GM23248 (cell line): ENCODE measurements at regions not wholly inside any gene's neighbourhood (a gene's known extent, or its start where the extent isn't known, plus 50 kb on each side); places are given as distances from the start of the nearest gene placed in this dataset.

Experiments
- DNase-seq: peaks from one replicate; pipeline ENCODE4 v3.0.0-alpha.2; 2015
- H2AFZ ChIP-seq: fragments of 200-600 bp; sonication (generic); 2 replicates; pipeline ENCODE4 v1.6.1; 2016; ENCODE audit warnings: antibody characterized with exemption
- H3F3A ChIP-seq: fragments of 200-600 bp; sonication (generic); 2 replicates; pipeline ENCODE4 v1.6.1; 2016; ENCODE audit warnings: mild to moderate bottlenecking, antibody characterized with exemption, mixed run types; ENCODE audit not compliant: insufficient read depth
- H3K27ac ChIP-seq: fragments of 200-600 bp; sonication (generic); 2 replicates; pipeline ENCODE4 v1.5.1; 2016; ENCODE audit warnings: mild to moderate bottlenecking
- H3K27me3 ChIP-seq: fragments of 200-600 bp; sonication (generic); replicated peaks from 2 replicates; pipeline ENCODE4 v1.6.1; 2016; ENCODE audit warnings: mild to moderate bottlenecking; ENCODE audit not compliant: insufficient read depth
- H3K36me3 ChIP-seq: fragments of 200-600 bp; sonication (generic); 2 replicates; pipeline ENCODE4 v1.6.1; 2016; ENCODE audit warnings: low read depth, mild to moderate bottlenecking
- H3K4me1 ChIP-seq: fragments of 200-600 bp; sonication (generic); 2 replicates; pipeline ENCODE4 v1.6.1; 2016; ENCODE audit warnings: mild to moderate bottlenecking; ENCODE audit not compliant: insufficient read depth
- H3K4me2 ChIP-seq: fragments of 200-600 bp; sonication (generic); one replicate; pipeline ENCODE4 v1.6.1; 2016; ENCODE audit warnings: mild to moderate bottlenecking; ENCODE audit not compliant: unreplicated experiment
- H3K4me3 ChIP-seq: fragments of 200-600 bp; sonication (generic); 2 replicates; pipeline ENCODE4 v1.5.1; 2016; ENCODE audit warnings: mild to moderate bottlenecking
- H3K79me2 ChIP-seq: fragments of 200-600 bp; sonication (generic); 2 replicates; pipeline ENCODE4 v1.6.1; 2016; ENCODE audit warnings: mild to moderate bottlenecking; ENCODE audit not compliant: insufficient read depth
- H3K9ac ChIP-seq: fragments of 200-600 bp; sonication (generic); 2 replicates; pipeline ENCODE4 v1.6.1; 2016; ENCODE audit warnings: mild to moderate bottlenecking
- H3K9me2 ChIP-seq: fragments of 200-600 bp; sonication (generic); 2 replicates; pipeline ENCODE4 v1.6.1; 2016; ENCODE audit warnings: mixed run types, mild to moderate bottlenecking, moderate library complexity; ENCODE audit not compliant: insufficient read depth
- H3K9me3 ChIP-seq: fragments of 200-600 bp; sonication (generic); one replicate; pipeline ENCODE4 v1.6.1; 2017; ENCODE audit warnings: low read depth
- H4K20me1 ChIP-seq: fragments of 200-600 bp; sonication (generic); 2 replicates; pipeline ENCODE4 v1.6.0; 2016; ENCODE audit not compliant: insufficient read depth
- EZH2 ChIP-seq: fragments of 200-600 bp; sonication (generic); IDR thresholded peaks from 2 replicates; pipeline ENCODE4 v1.6.1; 2018; ENCODE audit warnings: antibody characterized with exemption, mild to moderate bottlenecking; ENCODE audit not compliant: insufficient read depth, poor library complexity, severe bottlenecking
- EZH2phosphoT487 ChIP-seq: fragments of 200-600 bp; sonication (generic); IDR thresholded peaks from 2 replicates; pipeline ENCODE4 v1.6.1; 2018; ENCODE audit warnings: antibody characterized with exemption, moderate library complexity, mild to moderate bottlenecking, low read depth; ENCODE audit not compliant: insufficient read depth
- WGBS, 2 experiments: methylation state at CpG; one replicate each; pipeline ENCODE4 v1.1.6; 2015 to 2017; ENCODE audit warnings: low lambda C conversion rate in 2 of 2, low coverage in 1 of 2; ENCODE audit errors: missing lambda C conversion rate in 2 of 2; 5-methylcytosine and 5-hydroxymethylcytosine counted together
- in situ Hi-C: fragments of 300-500 bp; cut with MboI; formaldehyde crosslinking; loops from 2 replicates; pipeline ENCODE4 v1.15.0; 2020

GRCh38 chr6:44053760-44054556, 73.3 kb downstream of the MRPL14 start:
- H3K27ac ChIP-seq, result peak overlapping the region; percentile 81
- DNase-seq, result peak; percentile 86
- WGBS, 2 experiments, result 66 to 69% methylated on average over 11 of the region's 11 CpGs
- peaks cover 87% of the 10 kb centered on the region for H3K4me1 ChIP-seq
- H3K9me2 ChIP-seq, result no peaks in the 10 kb centered on the region
- in situ Hi-C loops, result no loop called here
- peak overlapping the region; percentile 36 for H3K4me2 ChIP-seq
- TF ChIP-seq EZH2, result no peak
- TF ChIP-seq EZH2phosphoT487, result no peak
- H3F3A ChIP-seq, result peaks cover 64% of the 10 kb centered on the region
- no peaks in the 10 kb centered on the region for H3K79me2 ChIP-seq
- no peaks in the 10 kb centered on the region for H3K36me3 ChIP-seq
- peak overlapping the region; percentile 45 for H3K9ac ChIP-seq
- no peaks in the 10 kb centered on the region for H4K20me1 ChIP-seq
- H2AFZ ChIP-seq, result no peak overlapping the region
- H3K4me3 ChIP-seq, result no peak overlapping the region
- no peaks in the 10 kb centered on the region for H3K9me3 ChIP-seq
- no peaks in the 10 kb centered on the region for H3K27me3 ChIP-seq

- no peaks in the 10 kb centered on the region for H3K36me3 ChIP-seq
- TF ChIP-seq EZH2 (no peak), EZH2phosphoT487 (no peak)
- no peaks in the 10 kb centered on the region for H3K9me2 ChIP-seq
- H3K79me2 ChIP-seq, result no peaks in the 10 kb centered on the region
- H3F3A ChIP-seq, result peaks cover 64% of the 10 kb centered on the region
- H3K9me3 ChIP-seq, result no peaks in the 10 kb centered on the region
- no peak for DNase-seq
- peak overlapping the region; percentile 36 for H3K4me2 ChIP-seq
- 88 to 93% methylated on average over 6 of the region's 6 CpGs for WGBS, 2 experiments
- no peak overlapping the region for H2AFZ ChIP-seq
- no peaks in the 10 kb centered on the region for H4K20me1 ChIP-seq
- H3K4me1 ChIP-seq, result peaks cover 88% of the 10 kb centered on the region
- peak overlapping the region; percentile 81 for H3K27ac ChIP-seq
- no peak overlapping the region for H3K4me3 ChIP-seq
- H3K9ac ChIP-seq, result no peak overlapping the region
- in situ Hi-C loops, result no loop called here
- no peaks in the 10 kb centered on the region for H3K27me3 ChIP-seq
Measured at GRCh38 chr6:44053106-44053756, 74.0 kb downstream of the MRPL14 start.

- Histone ChIP-seq H2AFZ (no peak overlapping the region), H3K79me2 (no peaks in the 10 kb centered on the region), H3K4me1 (peaks cover 81% of the 10 kb centered on the region), H3F3A (peaks cover 57% of the 10 kb centered on the region), H3K27me3 (no peaks in the 10 kb centered on the region), H3K4me2 (no peak overlapping the region), H3K9ac (peak overlapping the region; percentile 12; the same call in 1 of the 2 replicates), H3K36me3 (no peaks in the 10 kb centered on the region), H3K9me3 (no peaks in the 10 kb centered on the region), H4K20me1 (no peaks in the 10 kb centered on the region), H3K9me2 (no peaks in the 10 kb centered on the region), H3K4me3 (no peak overlapping the region), H3K27ac (peak overlapping the region; percentile 21; the same call in 1 of the 2 replicates)
- DNase-seq, result peak; percentile 81
- 34 to 39% methylated on average over 4 of the region's 4 CpGs for WGBS, 2 experiments
- in situ Hi-C loops, result no loop called here
- TF ChIP-seq EZH2phosphoT487 (no peak), EZH2 (no peak)
Measured at GRCh38 chr6:44052419-44053023, 74.7 kb downstream of the MRPL14 start.

- DNase-seq, result peak; percentile 87
- Histone ChIP-seq H3K4me3 (no peak overlapping the region), H3K4me1 (peaks cover 77% of the 10 kb centered on the region), H3K9me2 (no peaks in the 10 kb centered on the region), H3F3A (peaks cover 53% of the 10 kb centered on the region), H3K9me3 (no peaks in the 10 kb centered on the region), H3K4me2 (no peak overlapping the region), H3K36me3 (no peaks in the 10 kb centered on the region), H3K27ac (peak overlapping the region; percentile 21; the same call in 1 of the 2 replicates), H2AFZ (no peak overlapping the region), H4K20me1 (no peaks in the 10 kb centered on the region), H3K79me2 (no peaks in the 10 kb centered on the region), H3K27me3 (no peaks in the 10 kb centered on the region), H3K9ac (peak overlapping the region; percentile 25; the same call in 1 of the 2 replicates)
- in situ Hi-C loops, result no loop called here
- 0 to 4% methylated on average over 3 of the region's 3 CpGs for WGBS, 2 experiments
- TF ChIP-seq EZH2 (no peak), EZH2phosphoT487 (no peak)
Measured at GRCh38 chr6:44051515-44051914, 75.7 kb downstream of the MRPL14 start.
